Endothelial cell of hepatic sinusoid (primary cell): ENCODE measurements at regions not wholly inside any gene's neighbourhood (a gene's known extent, or its start where the extent isn't known, plus 50 kb on each side); places are given as distances from the start of the nearest gene placed in this dataset.

ENCODE experiments used
- in situ Hi-C: cut with HindIII; loops from 2 replicates; pipeline ENCODE4 v1.10.0; 2017; ENCODE audit warnings: low sequenced_read_pairs

- in situ Hi-C loops = no loop called here
Measured at GRCh38 chr12:105968025-105968424, 170.7 kb downstream of the NUAK1 start.

- in situ Hi-C loops = no loop called here
Measured at GRCh38 chr12:105970885-105971284, 167.9 kb downstream of the NUAK1 start.

GRCh38 chr12:105974738-105975137 lies 164.0 kb downstream of the NUAK1 start:
- in situ Hi-C loops = no loop called here

- in situ Hi-C loops = no loop called here
Measured at GRCh38 chr12:105975351-105975750, 163.4 kb downstream of the NUAK1 start.

GRCh38 chr12:105977236-105977635 lies 161.5 kb downstream of the NUAK1 start:
- in situ Hi-C loops = no loop called here

GRCh38 chr12:105977652-105978051 lies 161.1 kb downstream of the NUAK1 start:
- in situ Hi-C loops = no loop called here

GRCh38 chr12:105978276-105978675 lies 160.5 kb downstream of the NUAK1 start:
- in situ Hi-C loops = no loop called here

GRCh38 chr12:105978686-105979085 lies 160.1 kb downstream of the NUAK1 start:
- in situ Hi-C loops = no loop called here

- in situ Hi-C loops = no loop called here
Measured at GRCh38 chr12:105980085-105980484, 158.7 kb downstream of the NUAK1 start.

- in situ Hi-C loops = no loop called here
Measured at GRCh38 chr12:105980533-105980932, 158.2 kb downstream of the NUAK1 start.

- in situ Hi-C loops = no loop called here
Measured at GRCh38 chr12:105982022-105982421, 156.7 kb downstream of the NUAK1 start.

- in situ Hi-C loops = no loop called here
Measured at GRCh38 chr12:105983622-105984320, 155.0 kb downstream of the NUAK1 start.

- in situ Hi-C loops = no loop called here
Measured at GRCh38 chr12:105985383-105985782, 153.4 kb downstream of the NUAK1 start.

GRCh38 chr12:105986779-105987684 lies 151.7 kb downstream of the NUAK1 start:
- in situ Hi-C loops = no loop called here

GRCh38 chr12:105987685-105988035 lies 151.1 kb downstream of the NUAK1 start:
- in situ Hi-C loops = no loop called here

GRCh38 chr12:105992849-105993740 lies 145.7 kb downstream of the NUAK1 start:
- in situ Hi-C loops = no loop called here

GRCh38 chr12:105993766-105994555 lies 144.8 kb downstream of the NUAK1 start:
- in situ Hi-C loops = no loop called here

GRCh38 chr12:105995961-105996431 lies 142.8 kb downstream of the NUAK1 start:
- in situ Hi-C loops = no loop called here

GRCh38 chr12:105998561-105998960 lies 140.2 kb downstream of the NUAK1 start:
- in situ Hi-C loops = no loop called here

GRCh38 chr12:106000382-106001104 lies 138.2 kb downstream of the NUAK1 start:
- in situ Hi-C loops = no loop called here
